PFSK-1 (cell line): ENCODE measurements at regions not wholly inside any gene's neighbourhood (a gene's known extent, or its start where the extent isn't known, plus 50 kb on each side); places are given as distances from the start of the nearest gene placed in this dataset.

ENCODE experiments used
- FOXP2 ChIP-seq: optimal IDR thresholded peaks from 2 replicates; pipeline ENCODE3; 2011; ENCODE audit warnings: borderline replicate concordance, control low read depth, inconsistent platforms; ENCODE audit not compliant: insufficient read depth; ENCODE audit errors: extremely low read length, extremely low read depth
- POLR2AphosphoS5 ChIP-seq: IDR thresholded peaks from 2 replicates; pipeline ENCODE4 v1.6.1; 2012; ENCODE audit warnings: low read depth, mild to moderate bottlenecking, control low read depth, low read length, moderate library complexity
- REST ChIP-seq, 2 experiments: IDR thresholded peaks; 2 replicates each; pipeline versions ENCODE4 v1.6.1 to v1.8.0; 2011 to 2012; ENCODE audit warnings: low read depth in 2 of 2, low read length in 2 of 2, control low read depth in 1 of 2, inconsistent platforms in 1 of 2, mild to moderate bottlenecking in 1 of 2, moderate library complexity in 1 of 2; ENCODE audit not compliant: insufficient read depth in 1 of 2
- SIN3A ChIP-seq: IDR thresholded peaks from 2 replicates; pipeline ENCODE4 v1.6.1; 2012; ENCODE audit warnings: mild to moderate bottlenecking, low read length, moderate library complexity, borderline replicate concordance; ENCODE audit not compliant: insufficient read depth
- TAF1 ChIP-seq: IDR thresholded peaks from 2 replicates; pipeline ENCODE4 v1.6.1; 2012; ENCODE audit warnings: low read length, control low read depth, borderline replicate concordance; ENCODE audit not compliant: insufficient read depth

GRCh38 chr12:41891226-41891625 lies 253.4 kb downstream of the GXYLT1 start:
- no peak for TF ChIP-seq POLR2AphosphoS5
- TF ChIP-seq FOXP2, result no peak
- TF ChIP-seq REST (IDR thresholded peaks at IDR 0.05; ENCODE audit: insufficient read depth in 1 of 2, low read depth in 2 of 2, low read length in 2 of 2), result no peak
- TF ChIP-seq SIN3A, result no peak
- no peak for TF ChIP-seq TAF1

- TF ChIP-seq SIN3A (no peak), POLR2AphosphoS5 (no peak), TAF1 (no peak), FOXP2 (no peak), REST (IDR thresholded peaks at IDR 0.05; ENCODE audit: insufficient read depth in 1 of 2, low read depth in 2 of 2, low read length in 2 of 2) (no peak)
Observed at GRCh38 chr12:41888285-41888684, 256.4 kb downstream of the GXYLT1 start.

- TF ChIP-seq SIN3A (no peak), REST (IDR thresholded peaks at IDR 0.05; ENCODE audit: insufficient read depth in 1 of 2, low read depth in 2 of 2, low read length in 2 of 2) (no peak), TAF1 (no peak), POLR2AphosphoS5 (no peak), FOXP2 (no peak)
Observed at GRCh38 chr12:41881891-41882805, 262.5 kb downstream of the GXYLT1 start.

GRCh38 chr12:41869432-41869831 lies 275.2 kb downstream of the GXYLT1 start:
- TF ChIP-seq TAF1 (no peak), REST (IDR thresholded peaks at IDR 0.05; ENCODE audit: insufficient read depth in 1 of 2, low read depth in 2 of 2, low read length in 2 of 2) (no peak), SIN3A (no peak), POLR2AphosphoS5 (no peak)
